ENCODE measurements at regions not wholly inside any gene's neighbourhood (a gene's known extent, or its start where the extent isn't known, plus 50 kb on each side); places are given as distances from the start of the nearest gene placed in this dataset.
A peak's percentile ranks its signal among the peaks of the same experiment; 100 is the strongest.
"Not testable (repeated sequence)": the region's sequence is repeated elsewhere in the genome, so short reads cannot be mapped to it uniquely, and the experiment has no call there.

DNA sequence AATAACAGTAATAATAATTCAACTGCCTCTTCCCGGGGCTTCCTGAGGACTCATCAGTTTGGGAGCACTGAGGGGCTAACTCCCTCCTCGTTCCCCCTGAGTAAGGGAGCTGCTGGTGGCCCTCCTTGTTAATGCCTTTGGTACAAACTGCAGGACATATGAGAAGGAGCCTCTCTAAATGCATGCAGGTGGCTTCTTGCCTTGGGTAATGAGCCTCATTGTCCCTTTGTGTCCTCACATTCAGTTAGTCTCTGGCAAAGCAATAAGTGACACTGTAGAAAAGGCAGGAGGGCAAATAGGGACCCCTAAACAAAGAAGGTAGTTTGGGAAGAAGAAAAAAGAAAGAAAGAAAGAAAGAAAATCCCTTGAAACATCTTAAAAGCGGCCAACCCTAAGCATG, 95.4 kb upstream of the ERCC6L2 start:
- DNase-seq, result no peak
- Histone ChIP-seq H3K36me3 (no peaks in the 10 kb centered on the region), H3K27me3 (no peaks in the 10 kb centered on the region), H3K9me3 (no peaks in the 10 kb centered on the region), H3K4me3 (no peak overlapping the region), H3K4me1 (ENCODE audit: insufficient read depth) (no peaks in the 10 kb centered on the region), H3K27ac (no peak overlapping the region)
- intact Hi-C loops (cut with DNase I), result no loop called here
- TF ChIP-seq EP300 (IDR thresholded peaks at IDR 0.05), result no peak
- WGBS, 3 donors, result 90 to 98% (median 91%) methylated on average over 3 of the region's 3 CpGs

DNA sequence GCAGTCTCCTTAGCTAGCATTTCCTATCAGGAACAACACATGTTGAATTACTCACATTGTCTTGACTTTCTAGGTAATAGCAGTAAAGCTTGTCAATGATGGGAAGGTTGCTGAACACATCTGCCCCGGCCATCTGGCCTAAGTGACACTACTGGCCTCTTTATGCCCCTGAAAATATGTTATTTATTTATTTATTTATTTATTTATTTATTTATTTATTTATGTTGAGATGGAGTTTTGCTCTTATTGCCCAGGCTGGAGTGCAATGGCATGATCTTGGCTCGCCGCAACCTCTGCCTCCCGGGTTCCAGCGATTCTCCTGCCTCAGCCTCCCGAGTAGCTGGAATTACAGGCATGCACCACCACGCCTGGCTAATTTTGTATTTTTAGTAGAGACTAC, 95.9 kb upstream of the ERCC6L2 start:
- not testable (repeated sequence) for H3K4me1 ChIP-seq (ENCODE audit: insufficient read depth); H3K36me3 ChIP-seq; H3K9me3 ChIP-seq; DNase-seq; H3K4me3 ChIP-seq; H3K27ac ChIP-seq; H3K27me3 ChIP-seq
- intact Hi-C loops (cut with DNase I), result loop anchor here in 1 of 4 donors (10.0 kb wide), 1 partner anchor 95 kb away; the partner anchor contains the start of gene ERCC6L2
- whole genome bisulfite sequencing, 3 donors, result 95 to 98% (median 97%) methylated on average over 7 of the region's 7 CpGs

- intact Hi-C loops (cut with DNase I), result loop anchor here in 1 of 4 donors (10.0 kb wide), 1 partner anchor 96 kb away; the partner anchor contains the start of gene ERCC6L2
- no peaks in the 10 kb centered on the region for H3K27me3 ChIP-seq
- H3K36me3 ChIP-seq, result no peaks in the 10 kb centered on the region
- 53 to 80% (median 67%) methylated on average over 3 of the region's 3 CpGs for WGBS, 3 donors
- H3K9me3 ChIP-seq, result no peaks in the 10 kb centered on the region
- no peak overlapping the region for H3K27ac ChIP-seq
- no peak overlapping the region for H3K4me3 ChIP-seq
- DNase-seq, result peak in 3 of 5 donors; percentile 41 to 65 (median 44)
- no peak for TF ChIP-seq EP300 (IDR thresholded peaks at IDR 0.05)
- TF ChIP-seq CTCF (IDR thresholded peaks at IDR 0.05), result no peak
- H3K4me1 ChIP-seq (ENCODE audit: insufficient read depth), result peaks cover 5% of the 10 kb centered on the region
Observed at GRCh38 chr9:95778957-95779356, 96.5 kb upstream of the ERCC6L2 start.

GRCh38 chr9:95777136-95777535, 98.4 kb upstream of the ERCC6L2 start:
- TF ChIP-seq POLR2A (IDR thresholded peaks at IDR 0.05) (no peak), CTCF (IDR thresholded peaks at IDR 0.05) (no peak), EP300 (IDR thresholded peaks at IDR 0.05) (no peak)
- H3K27me3 ChIP-seq, result no peaks in the 10 kb centered on the region
- no peaks in the 10 kb centered on the region for H3K36me3 ChIP-seq
- intact Hi-C loops (cut with DNase I), result loop anchor here in 1 of 4 donors (10.0 kb wide), 1 partner anchor 98 kb away; the partner anchor contains the start of gene ERCC6L2
- H3K4me1 ChIP-seq (ENCODE audit: insufficient read depth), result peaks cover 11% of the 10 kb centered on the region
- H3K9me3 ChIP-seq, result no peaks in the 10 kb centered on the region
- H3K4me3 ChIP-seq, result no peak overlapping the region
- DNase-seq, result no peak
- H3K27ac ChIP-seq, result no peak overlapping the region

- DNase-seq, result no peak
- TF ChIP-seq CTCF (IDR thresholded peaks at IDR 0.05) (no peak), POLR2A (IDR thresholded peaks at IDR 0.05) (no peak), EP300 (IDR thresholded peaks at IDR 0.05) (no peak)
- H3K27me3 ChIP-seq, result no peaks in the 10 kb centered on the region
- no peaks in the 10 kb centered on the region for H3K36me3 ChIP-seq
- no peak overlapping the region for H3K27ac ChIP-seq
- H3K4me3 ChIP-seq, result no peak overlapping the region
- intact Hi-C loops (cut with DNase I), result loop anchor here in 1 of 4 donors (10.0 kb wide), 1 partner anchor 99 kb away; the partner anchor contains the start of gene ERCC6L2
- no peaks in the 10 kb centered on the region for H3K9me3 ChIP-seq
- peaks cover 17% of the 10 kb centered on the region for H3K4me1 ChIP-seq (ENCODE audit: insufficient read depth)
Observed at GRCh38 chr9:95776176-95776575, 99.3 kb upstream of the ERCC6L2 start.
